Retinal pigment epithelial cell (primary cell): ENCODE measurements at regions not wholly inside any gene's neighbourhood (a gene's known extent, or its start where the extent isn't known, plus 50 kb on each side); places are given as distances from the start of the nearest gene placed in this dataset.
"Not testable (repeated sequence)": the region's sequence is repeated elsewhere in the genome, so short reads cannot be mapped to it uniquely, and the experiment has no call there.

Experiments
- DNase-seq: peaks from one replicate; pipeline ENCODE4 v3.0.0-alpha.2; 2010; ENCODE audit warnings: low read depth
- H3K4me3 ChIP-seq: 2 replicates; pipeline ENCODE4 v1.5.1; 2011; ENCODE audit warnings: mild to moderate bottlenecking, low read length, control low read depth, moderate library complexity
- CTCF ChIP-seq: conservative IDR thresholded peaks from 2 replicates; pipeline ENCODE4 v1.5.1; 2011; ENCODE audit warnings: low read depth, low read length, control low read depth, inconsistent platforms

- no peak for DNase-seq
- H3K4me3 ChIP-seq, result no peak overlapping the region
- TF ChIP-seq CTCF, result no peak
Observed at GRCh38 chr14:56351861-56352260, 227.7 kb upstream of the TMEM260 start.

GRCh38 chr14:56352999-56353398 is 226.6 kb upstream of the TMEM260 start:
- no peak for TF ChIP-seq CTCF
- no peak overlapping the region for H3K4me3 ChIP-seq
- DNase-seq, result no peak

GRCh38 chr14:56357428-56357827 is 222.2 kb upstream of the TMEM260 start:
- TF ChIP-seq CTCF, result no peak
- H3K4me3 ChIP-seq, result no peak overlapping the region
- no peak for DNase-seq

- DNase-seq, result no peak
- TF ChIP-seq CTCF, result no peak
- no peak overlapping the region for H3K4me3 ChIP-seq
Observed at GRCh38 chr14:56358275-56358674, 221.3 kb upstream of the TMEM260 start.

GRCh38 chr14:56358851-56359614 is 220.6 kb upstream of the TMEM260 start:
- TF ChIP-seq CTCF, result no peak
- no peak for DNase-seq

GRCh38 chr14:56365663-56366062 is 213.9 kb upstream of the TMEM260 start:
- not testable (repeated sequence) for H3K4me3 ChIP-seq, DNase-seq

More at GRCh38 chr14:56358851-56359614, 220.6 kb upstream of the TMEM260 start:
- no peak overlapping the region for H3K4me3 ChIP-seq

- no peak for TF ChIP-seq CTCF
- no peak overlapping the region for H3K4me3 ChIP-seq
- no peak for DNase-seq
Observed at GRCh38 chr14:56367416-56367815, 212.2 kb upstream of the TMEM260 start.

GRCh38 chr14:56371737-56372136 is 207.9 kb upstream of the TMEM260 start:
- DNase-seq, result no peak
- no peak overlapping the region for H3K4me3 ChIP-seq
- no peak for TF ChIP-seq CTCF
